HepG2 (cell line): ENCODE measurements at regions not wholly inside any gene's neighbourhood (a gene's known extent, or its start where the extent isn't known, plus 50 kb on each side); places are given as distances from the start of the nearest gene placed in this dataset.

Experiments
- ATAC-seq: fragments of 200-7000 bp; cut with Tn5 transposase; 3 replicates; pipeline ENCODE4 v1.9.1; 2020; ENCODE audit warnings: mild to moderate bottlenecking, moderate library complexity
- BruUV-seq: library from RNA; stranded (reverse); fragments of 400-500 nt; replicated peaks from 2 replicates; lab custom pipeline; 2021; lab: Mats Ljungman, UMichigan
- CTCF ChIA-PET: fragments of 300-600 bp; formaldehyde crosslinking; extraction: SDS; loops from one replicate; lab custom pipeline; 2021; ENCODE audit warnings: low total read pairs, inconsistent platforms, low intra/inter-chr PET ratio; lab: Yijun Ruan, JAX
- POLR2A ChIA-PET: fragments of 350-600 bp; sonication (Branson Sonifier 250); formaldehyde crosslinking; loops from one replicate; lab custom pipeline; 2020; ENCODE audit warnings: antibody characterized with exemption, inconsistent platforms; lab: Yijun Ruan, JAX
- DNase-seq: peaks from one replicate; pipeline ENCODE4 v3.0.0-alpha.2; 2015; ENCODE audit warnings: low spot score
- FAIRE-seq: peaks from 3 replicates; lab custom pipeline; 2011; peaks lifted over from hg19 to GRCh38; lab: Jason Lieb, UNC
- H2AFZ ChIP-seq: one replicate; pipeline ENCODE4 v1.6.1; 2011; ENCODE audit warnings: low read length, inconsistent platforms
- H3K27ac ChIP-seq: fragments of 300-600 bp; 3 replicates; pipeline ENCODE4 v1.8.0; 2011; ENCODE audit warnings: mixed run types, mild to moderate bottlenecking, mixed read lengths, low read length, inconsistent platforms; ENCODE audit not compliant: insufficient read depth; ENCODE audit errors: extremely low read length
- H3K27me3 ChIP-seq, 2 experiments: fragments of 200-600 bp in 1 of 2; 2 replicates in 1 of 2; 3 replicates in 1 of 2; pipeline versions ENCODE4 v1.6.0 to v1.8.0; 2011; ENCODE audit warnings: low read length in 2 of 2, mild to moderate bottlenecking in 2 of 2, moderate library complexity in 2 of 2, inconsistent platforms in 1 of 2; ENCODE audit not compliant: insufficient read depth in 2 of 2, control insufficient read depth in 1 of 2
- H3K36me3 ChIP-seq, 2 experiments: fragments of 200-600 bp in 1 of 2; replicated peaks in 1 of 2; 2 replicates in 1 of 2; 3 replicates in 1 of 2; pipeline versions ENCODE4 v1.5.1 to v1.8.0; 2011; ENCODE audit warnings: low read length in 2 of 2, inconsistent platforms in 1 of 2; ENCODE audit not compliant: insufficient read depth in 2 of 2, control insufficient read depth in 1 of 2
- H3K4me1 ChIP-seq: 2 replicates; pipeline ENCODE4 v1.5.1; 2012; ENCODE audit warnings: low read length, inconsistent platforms; ENCODE audit not compliant: insufficient read depth
- H3K4me2 ChIP-seq: 2 replicates; pipeline ENCODE4 v1.6.0; 2011; ENCODE audit warnings: low read depth, low read length, inconsistent platforms
- H3K4me3 ChIP-seq, 3 experiments: fragments of 200-600 bp in 1 of 3; sonication (generic), shearing (Covaris generic) in 1 of 3; replicated peaks in 1 of 3; 2 replicates each; pipeline ENCODE4 v1.5.1; 2011 to 2016; ENCODE audit warnings: low read length in 3 of 3, inconsistent platforms in 2 of 3, low read depth in 2 of 3, mild to moderate bottlenecking in 2 of 3, control low read depth in 1 of 3, mixed read lengths in 1 of 3; ENCODE audit not compliant: insufficient read depth in 1 of 3
- H3K79me2 ChIP-seq: one replicate; pipeline ENCODE4 v1.6.1; 2011; ENCODE audit warnings: low read length, inconsistent platforms; ENCODE audit not compliant: insufficient read depth
- H3K9ac ChIP-seq: 2 replicates; pipeline ENCODE4 v1.6.0; 2011; ENCODE audit warnings: mild to moderate bottlenecking, low read depth, low read length, inconsistent platforms; ENCODE audit not compliant: insufficient read depth
- H3K9me3 ChIP-seq: 2 replicates; pipeline ENCODE4 v1.5.1; 2012; ENCODE audit warnings: mild to moderate bottlenecking, low read length
- H4K20me1 ChIP-seq: 2 replicates; pipeline ENCODE4 v1.6.0; 2011; ENCODE audit warnings: inconsistent platforms, mild to moderate bottlenecking, low read length, moderate library complexity; ENCODE audit not compliant: insufficient read depth
- ARHGAP35 ChIP-seq: sonication (generic); formaldehyde crosslinking; IDR thresholded peaks from 2 replicates; pipeline ENCODE4 v1.9.0; 2022; ENCODE audit warnings: mild to moderate bottlenecking, inconsistent platforms, moderate library complexity, missing genetic modification reagents, borderline replicate concordance
- CBX5 ChIP-seq: sonication (generic); formaldehyde crosslinking; IDR thresholded peaks from 2 replicates; pipeline ENCODE4 v1.4.0; 2020; ENCODE audit warnings: missing genetic modification reagents, borderline replicate concordance
- CREB3 ChIP-seq: sonication (generic); formaldehyde crosslinking; IDR thresholded peaks from 2 replicates; pipeline ENCODE4 v1.5.0; 2020; ENCODE audit warnings: missing genetic modification reagents
- GRHL1 ChIP-seq: sonication (generic); formaldehyde crosslinking; conservative IDR thresholded peaks from 2 replicates; pipeline ENCODE4 v1.8.0; 2022; ENCODE audit warnings: missing genetic modification reagents
- HOXA7 ChIP-seq: sonication (generic); formaldehyde crosslinking; IDR thresholded peaks from 2 replicates; pipeline ENCODE4 v1.8.1; 2022; ENCODE audit warnings: mild to moderate bottlenecking, missing genetic modification reagents, moderate library complexity
- LRRFIP1 ChIP-seq: sonication (generic); formaldehyde crosslinking; conservative IDR thresholded peaks from 2 replicates; pipeline ENCODE4 v1.4.0; 2020; ENCODE audit warnings: missing genetic modification reagents
- NCOA5 ChIP-seq: sonication (generic); formaldehyde crosslinking; IDR thresholded peaks from 2 replicates; pipeline ENCODE4 v1.4.0; 2020; ENCODE audit warnings: missing genetic modification reagents
- NRL ChIP-seq: sonication (generic); formaldehyde crosslinking; IDR thresholded peaks from 2 replicates; pipeline ENCODE4 v1.5.0; 2020; ENCODE audit warnings: missing genetic modification reagents, mild to moderate bottlenecking, moderate library complexity, borderline replicate concordance
- PATZ1 ChIP-seq: sonication (generic); formaldehyde crosslinking; IDR thresholded peaks from 2 replicates; pipeline ENCODE4 v1.4.0; 2020; ENCODE audit warnings: missing genetic modification reagents
- POGZ ChIP-seq: sonication (generic); formaldehyde crosslinking; IDR thresholded peaks from 2 replicates; pipeline ENCODE4 v1.4.0; 2020; ENCODE audit warnings: mild to moderate bottlenecking, missing genetic modification reagents
- SALL2 ChIP-seq: sonication (generic); formaldehyde crosslinking; IDR thresholded peaks from 2 replicates; pipeline ENCODE4 v1.8.1; 2023; ENCODE audit warnings: mild to moderate bottlenecking, missing genetic modification reagents, inconsistent platforms
- TBX2 ChIP-seq: sonication (generic); formaldehyde crosslinking; IDR thresholded peaks from 2 replicates; pipeline ENCODE4 v1.5.0; 2020; ENCODE audit warnings: missing genetic modification reagents, mild to moderate bottlenecking, borderline replicate concordance
- ZNF34 ChIP-seq: sonication (generic); formaldehyde crosslinking; IDR thresholded peaks from 2 replicates; pipeline ENCODE4 v1.4.0; 2020; ENCODE audit warnings: mild to moderate bottlenecking, missing genetic modification reagents, borderline replicate concordance
- ZNF605 ChIP-seq: sonication (generic); formaldehyde crosslinking; IDR thresholded peaks from 2 replicates; pipeline ENCODE4 v1.8.0; 2022; ENCODE audit warnings: mild to moderate bottlenecking, missing genetic modification reagents
- ZNF773 ChIP-seq: sonication (generic); formaldehyde crosslinking; IDR thresholded peaks from 2 replicates; pipeline ENCODE4 v1.4.0; 2020; ENCODE audit warnings: missing genetic modification reagents, borderline replicate concordance
- ZXDC ChIP-seq: sonication (generic); formaldehyde crosslinking; IDR thresholded peaks from 2 replicates; pipeline ENCODE4 v1.5.0; 2020; ENCODE audit warnings: mild to moderate bottlenecking, missing genetic modification reagents
- WGBS: methylation state at CpG from one replicate; pipeline ENCODE4 v1.1.6; 2017; ENCODE audit warnings: low lambda C conversion rate; 5-methylcytosine and 5-hydroxymethylcytosine counted together
- in situ Hi-C: cut with HindIII; loops from 2 replicates; pipeline ENCODE4 v1.10.0; 2017; ENCODE audit warnings: low pct_unique_long_range_greater_than_20kb; ENCODE audit not compliant: extremely low pct_ligation_motif_present
- intact Hi-C: fragments of 100-400 bp; cut with micrococcal nuclease; formaldehyde crosslinking; loops from one replicate; pipeline ENCODE4 v1.10.0; 2022; ENCODE audit not compliant: unreplicated experiment

GRCh38 chr11:29629286-29629685 is 387.5 kb downstream of the KCNA4 start:
- Histone ChIP-seq H4K20me1 (no peaks in the 10 kb centered on the region), H3K9ac (no peak overlapping the region), H3K9me3 (peaks cover 55% of the 10 kb centered on the region), H3K79me2 (no peaks in the 10 kb centered on the region), H3K4me2 (no peak overlapping the region), H3K36me3 (no peaks in the 10 kb centered on the region), H3K4me1 (no peaks in the 10 kb centered on the region), H2AFZ (no peak overlapping the region), H3K27ac (no peak overlapping the region), H3K27me3 (no peaks in the 10 kb centered on the region), H3K4me3 (no peak overlapping the region)
- no TSS peak for BruUV-seq
- intact Hi-C loops, result no loop called here
- 2% methylated on average over 3 of the region's 3 CpGs for WGBS
- no peak for DNase-seq
- no peak for ATAC-seq
- in situ Hi-C loops, result no loop called here
- CTCF ChIA-PET, result no interaction called here
- POLR2A ChIA-PET, result no interaction called here
- no peak for FAIRE-seq
- TF ChIP-seq HOXA7 (CRISPR knock-in tag) (no peak), NCOA5 (CRISPR knock-in tag) (no peak), ARHGAP35 (CRISPR knock-in tag) (no peak), ZXDC (CRISPR knock-in tag) (no peak), NRL (CRISPR knock-in tag) (no peak), ZNF773 (CRISPR knock-in tag) (no peak), POGZ (CRISPR knock-in tag) (no peak), TBX2 (no peak), ZNF605 (no peak), CBX5 (CRISPR knock-in tag) (no peak), GRHL1 (CRISPR knock-in tag) (no peak), CREB3 (no peak), LRRFIP1 (no peak), ZNF34 (no peak), SALL2 (no peak), PATZ1 (CRISPR knock-in tag) (no peak)
